ENCODE measurements at regions not wholly inside any gene's neighbourhood (a gene's known extent, or its start where the extent isn't known, plus 50 kb on each side); places are given as distances from the start of the nearest gene placed in this dataset.
"Not testable (repeated sequence)": the region's sequence is repeated elsewhere in the genome, so short reads cannot be mapped to it uniquely, and the experiment has no call there.

GRCh38 chr7:131131746-131132431, 195.8 kb upstream of the MKLN1 start:
- DNase-seq (ENCODE audit: low read depth in 2 of 2): no peak

- DNase-seq (ENCODE audit: low read depth in 2 of 2): no peak
Measured at GRCh38 chr7:131139462-131139861, 188.2 kb upstream of the MKLN1 start.

DNA sequence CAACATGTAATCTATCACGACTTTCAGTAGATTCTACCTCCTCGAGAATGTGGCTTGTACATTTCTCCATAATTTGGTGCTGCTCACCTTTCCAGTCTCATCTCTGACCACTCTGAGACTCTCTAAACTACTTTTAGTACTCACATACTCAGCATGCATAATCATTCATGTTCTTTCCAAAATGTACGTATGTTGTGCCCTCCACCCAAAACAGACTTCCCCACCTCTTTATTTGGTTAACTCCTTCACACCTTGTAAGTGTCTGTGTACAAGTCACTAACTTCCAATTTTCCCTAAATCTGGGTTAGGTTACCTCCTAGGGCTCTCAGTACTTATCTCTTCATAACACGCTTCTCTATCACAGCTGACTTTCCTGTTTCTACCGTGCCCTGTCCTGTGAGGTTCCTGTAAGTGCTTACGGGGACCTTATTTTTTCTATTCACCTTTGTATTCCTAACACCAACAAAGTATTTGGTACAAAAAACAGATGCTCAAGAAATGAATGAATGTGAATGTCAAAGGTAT, 186.2 kb upstream of the MKLN1 start:
- no peak for DNase-seq (ENCODE audit: low read depth in 2 of 2)

DNA sequence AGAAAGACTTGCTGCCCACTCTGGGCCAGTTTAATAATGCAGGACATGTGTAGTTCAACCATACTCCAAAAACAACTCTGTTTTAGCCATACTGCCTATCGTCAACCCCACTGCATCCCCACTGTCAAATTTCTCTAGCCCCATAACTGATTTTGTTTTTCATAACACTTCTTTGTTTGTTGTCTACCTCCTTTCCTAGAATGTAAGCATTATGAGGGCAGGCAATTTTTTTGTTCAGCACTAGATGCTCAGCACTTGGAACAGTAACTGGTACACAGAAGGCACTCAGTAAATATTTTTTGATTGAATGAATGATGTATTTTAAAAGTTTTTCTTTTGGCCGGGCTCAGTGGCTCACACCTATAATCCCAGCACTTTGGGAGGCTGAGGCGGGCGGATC, 183.8 kb upstream of the MKLN1 start:
- no peak for DNase-seq (ENCODE audit: low read depth in 2 of 2)

DNA sequence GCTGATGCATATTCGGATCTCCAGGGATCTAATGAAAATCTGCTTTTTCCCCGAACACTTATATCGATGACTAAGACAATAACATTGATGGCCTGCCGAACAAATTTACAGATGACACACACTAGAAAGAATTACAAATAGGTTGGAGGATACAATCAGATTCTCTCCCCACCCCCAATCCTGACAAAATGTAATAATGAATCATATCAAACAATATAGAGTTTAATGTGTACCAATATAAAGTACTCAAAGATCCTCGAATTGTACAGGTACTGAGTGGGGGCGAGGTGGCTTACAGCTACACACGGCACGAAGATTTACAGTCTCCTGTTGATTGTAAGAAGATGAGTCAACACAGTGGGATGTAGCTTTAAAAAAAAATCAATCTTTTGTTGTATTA, 182.7 kb upstream of the MKLN1 start:
- no peak for DNase-seq (ENCODE audit: low read depth in 2 of 2)

DNA sequence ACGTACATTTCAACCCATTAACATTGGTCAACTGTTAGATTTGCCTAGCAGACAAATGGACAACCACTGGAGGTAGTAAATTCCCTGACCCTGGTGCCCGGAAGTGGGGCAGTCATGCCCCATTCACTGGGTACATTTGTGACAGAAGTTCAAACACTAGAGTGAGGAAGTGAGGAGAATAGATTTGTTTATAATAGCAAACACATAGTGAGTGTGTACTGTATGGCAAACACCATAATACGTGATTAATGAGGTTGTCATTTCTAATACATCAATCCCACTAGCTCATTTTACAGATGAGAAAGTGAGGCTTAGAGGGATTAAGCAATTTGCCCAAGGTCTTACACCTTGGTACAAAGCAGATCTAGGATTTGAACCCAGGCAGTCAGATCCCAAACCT, 181.9 kb upstream of the MKLN1 start:
- no peak for DNase-seq (ENCODE audit: low read depth in 2 of 2)

- DNase-seq (ENCODE audit: low read depth in 2 of 2): no peak
Measured at GRCh38 chr7:131147604-131148003, 180.1 kb upstream of the MKLN1 start.

DNA sequence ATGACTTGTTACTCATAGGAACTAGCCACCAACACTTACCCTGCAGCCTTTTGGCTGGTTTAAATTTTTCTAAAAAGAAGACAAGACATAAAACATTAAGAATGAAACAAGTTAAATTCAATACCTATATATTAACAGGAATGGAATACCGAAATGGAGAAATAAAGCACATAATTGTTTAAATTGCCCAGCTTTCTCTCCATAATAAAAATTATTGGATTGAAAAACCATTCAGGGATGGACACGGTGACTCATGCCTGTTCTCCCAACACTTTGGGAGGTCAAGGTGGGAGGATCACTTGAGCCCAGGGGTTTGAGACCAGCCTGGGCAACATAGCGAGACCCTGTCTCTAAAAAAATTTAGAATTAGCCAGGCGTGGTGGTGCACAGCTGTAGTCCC, 179.4 kb upstream of the MKLN1 start:
- no peak for DNase-seq (ENCODE audit: low read depth in 2 of 2)

GRCh38 chr7:131148708-131149428, 178.8 kb upstream of the MKLN1 start:
- no peak for DNase-seq (ENCODE audit: low read depth in 2 of 2)

DNA sequence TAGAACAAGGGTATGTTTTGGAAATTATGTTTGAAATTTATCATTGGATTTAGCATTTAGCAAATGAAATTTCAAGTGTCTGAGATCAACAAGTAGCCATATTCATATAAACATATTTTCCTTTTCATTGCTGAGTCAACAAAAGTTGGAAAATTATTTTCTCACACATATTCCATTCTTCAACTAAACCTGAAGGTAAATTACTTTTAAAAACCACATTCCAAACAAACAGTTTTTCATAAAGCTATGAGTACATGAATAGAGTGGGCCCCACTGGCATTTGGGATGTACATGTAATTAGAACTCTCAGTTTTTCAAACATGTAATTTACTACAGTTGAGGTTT, 178.3 kb upstream of the MKLN1 start:
- DNase-seq (ENCODE audit: low read depth in 2 of 2): no peak

- DNase-seq (ENCODE audit: low read depth in 2 of 2): no peak
Measured at GRCh38 chr7:131149840-131150239, 177.8 kb upstream of the MKLN1 start.

- DNase-seq (ENCODE audit: low read depth in 2 of 2): no peak
Measured at GRCh38 chr7:131151034-131151433, 176.6 kb upstream of the MKLN1 start.

GRCh38 chr7:131152766-131153165, 174.9 kb upstream of the MKLN1 start:
- DNase-seq (ENCODE audit: low read depth in 2 of 2): no peak

DNA sequence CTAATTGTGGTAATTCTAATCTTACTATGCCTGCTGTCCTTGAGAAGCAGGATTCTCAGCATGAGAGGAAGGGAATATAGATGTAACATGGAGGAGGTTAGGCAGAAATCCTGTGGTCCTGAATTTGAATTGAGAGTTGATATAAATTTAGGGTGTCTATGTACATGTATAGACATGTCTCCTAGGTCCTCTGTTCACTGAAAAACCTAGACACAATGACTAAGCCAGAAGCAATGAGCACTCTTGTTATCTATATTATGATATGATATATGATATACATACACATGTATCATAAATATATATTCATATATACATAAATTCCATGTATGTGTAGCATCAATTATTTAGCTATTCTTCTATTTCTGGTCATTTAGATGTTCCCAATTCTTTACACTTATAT, 173.3 kb upstream of the MKLN1 start:
- no peak for DNase-seq (ENCODE audit: low read depth in 2 of 2)

- no peak for DNase-seq (ENCODE audit: low read depth in 2 of 2)
Measured at GRCh38 chr7:131157530-131158243, 170.0 kb upstream of the MKLN1 start.

GRCh38 chr7:131158244-131158636, 169.4 kb upstream of the MKLN1 start:
- not testable (repeated sequence) for DNase-seq (ENCODE audit: low read depth in 2 of 2)

DNA sequence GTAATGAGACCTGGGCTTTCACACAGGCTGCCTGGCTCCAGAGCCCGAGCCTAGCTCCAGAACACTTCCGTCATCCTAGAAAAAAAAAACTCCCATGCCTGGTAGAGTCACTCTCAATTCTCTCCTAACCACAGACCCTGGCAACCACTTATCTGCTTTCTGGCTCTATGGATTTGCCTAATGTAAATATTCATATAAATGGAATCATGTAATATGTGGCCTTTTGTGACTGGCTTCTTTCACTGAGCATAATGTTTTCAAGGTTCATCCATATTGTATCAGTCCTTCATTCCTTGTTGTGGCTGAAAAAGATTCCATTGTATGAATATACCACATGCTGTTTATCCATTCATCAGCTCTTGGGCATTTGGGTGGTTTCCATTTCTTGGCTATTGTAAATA, 167.7 kb upstream of the MKLN1 start:
- DNase-seq (ENCODE audit: low read depth in 2 of 2): no peak

DNA sequence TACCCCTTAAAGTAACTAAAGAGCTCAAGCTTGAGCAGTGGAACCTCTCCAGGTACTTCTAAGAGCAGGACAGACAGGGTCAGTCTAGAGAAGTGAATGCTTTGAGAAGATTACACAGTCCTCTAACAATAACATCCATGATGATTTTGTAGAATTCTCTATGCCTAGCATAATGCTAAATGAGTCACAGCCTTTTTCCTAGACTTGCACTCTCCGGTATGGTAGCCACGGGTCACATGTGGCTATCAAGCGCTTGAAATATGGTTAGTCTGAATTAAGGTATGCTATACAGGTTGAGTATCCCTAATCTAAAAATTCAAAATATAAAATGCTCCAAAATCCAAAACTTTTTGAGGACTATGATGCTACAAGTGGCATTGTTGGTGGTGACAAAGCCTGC, 166.6 kb upstream of the MKLN1 start:
- no peak for DNase-seq (ENCODE audit: low read depth in 2 of 2)

DNA sequence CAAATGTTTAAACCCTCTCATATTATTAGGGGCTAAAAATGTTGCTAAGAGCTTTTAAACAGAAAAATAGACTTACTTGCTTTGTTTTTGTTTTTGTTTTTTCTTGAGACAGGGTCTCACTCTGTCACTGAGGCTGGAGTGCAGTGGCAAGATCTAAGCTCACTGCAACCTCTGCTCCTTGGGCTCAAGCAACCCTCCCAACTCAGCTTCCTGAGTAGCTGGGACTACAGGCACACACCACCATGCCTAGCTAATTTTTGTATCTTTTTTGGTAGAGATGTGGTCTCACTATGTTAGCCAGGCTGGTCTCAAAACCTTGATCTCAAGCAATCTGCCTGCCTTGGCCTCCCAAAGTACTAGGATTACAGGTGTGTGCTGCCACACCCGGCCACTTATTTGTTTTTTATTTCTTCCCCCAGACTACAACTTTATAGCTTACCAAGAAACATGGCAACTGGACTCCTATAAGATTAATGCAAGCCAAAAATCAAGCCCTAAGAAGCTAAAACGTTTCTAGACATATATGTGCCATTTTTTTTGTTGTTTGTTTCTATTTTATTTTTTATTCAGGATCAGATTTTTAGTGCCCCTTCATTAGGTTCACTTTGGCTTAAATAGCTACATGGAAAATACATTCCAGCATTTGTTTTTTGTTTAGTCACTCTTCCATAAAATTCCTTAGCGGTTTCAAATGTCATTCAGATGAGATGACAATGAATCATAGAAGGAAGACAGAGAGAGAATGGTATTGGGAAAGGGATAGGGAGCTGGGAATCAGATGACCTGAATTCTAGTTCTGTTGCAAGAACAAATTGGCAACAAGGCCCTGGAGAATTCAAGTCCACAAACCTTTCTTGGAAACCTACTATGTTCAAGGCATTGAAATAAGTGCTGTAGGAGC, 163.4 kb upstream of the MKLN1 start:
- DNase-seq (ENCODE audit: low read depth in 2 of 2): no peak

- DNase-seq (ENCODE audit: low read depth in 2 of 2): no peak
Measured at GRCh38 chr7:131166066-131166465, 161.6 kb upstream of the MKLN1 start.

DNA sequence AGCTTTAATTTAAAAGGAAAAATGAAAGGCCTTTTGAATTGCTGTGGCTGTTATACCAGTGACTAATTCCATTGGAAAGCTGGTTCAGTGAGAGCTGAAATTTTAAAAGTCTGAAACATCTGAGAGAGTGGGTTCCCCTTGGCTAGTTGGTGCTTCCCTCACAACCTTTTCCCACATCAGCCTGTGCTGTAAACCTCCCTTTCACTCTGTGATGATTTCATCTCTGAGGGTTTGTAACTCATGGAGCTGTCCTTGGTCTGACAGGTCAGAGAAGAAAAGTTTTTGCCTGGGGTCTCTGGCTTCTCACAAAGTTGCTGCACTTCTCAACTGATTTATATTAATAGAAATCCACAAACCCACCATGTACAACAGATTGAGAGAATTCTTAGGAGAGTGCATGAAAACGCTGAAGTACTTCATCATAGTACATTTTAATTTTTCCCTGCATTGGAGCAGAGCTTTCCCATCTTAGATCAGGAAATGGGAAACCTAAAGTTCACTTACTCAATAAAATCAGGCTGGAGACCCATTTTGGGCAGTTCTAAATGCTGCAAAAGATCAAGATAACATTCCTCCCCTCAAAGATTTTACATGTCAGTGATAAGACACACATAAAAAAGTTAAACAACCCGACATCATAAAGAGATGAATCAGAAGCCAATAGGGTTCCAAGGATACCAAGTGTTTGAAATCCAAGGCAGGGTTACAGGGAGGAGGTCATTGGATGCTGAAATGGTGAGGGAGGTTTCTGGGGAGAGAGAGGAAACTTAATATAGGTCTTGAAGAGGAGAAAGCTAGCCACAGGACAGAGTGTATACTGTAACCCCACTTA, 157.0 kb upstream of the MKLN1 start:
- no peak for DNase-seq (ENCODE audit: low read depth in 2 of 2)
